Mucosa of stomach (tissue), 1 donor: ENCODE measurements at regions not wholly inside any gene's neighbourhood (a gene's known extent, or its start where the extent isn't known, plus 50 kb on each side); places are given as distances from the start of the nearest gene placed in this dataset.

Experiments used
- H3K27me3 ChIP-seq: one replicate; pipeline ENCODE4 v1.7.0; 2013; ENCODE audit warnings: mild to moderate bottlenecking, low read length; ENCODE audit not compliant: control insufficient read depth, insufficient read depth
- H3K36me3 ChIP-seq: one replicate; pipeline ENCODE4 v1.7.0; 2013; ENCODE audit warnings: low read length; ENCODE audit not compliant: control insufficient read depth, insufficient read depth
- H3K4me1 ChIP-seq: one replicate; pipeline ENCODE4 v1.7.0; 2013; ENCODE audit warnings: mild to moderate bottlenecking, low read length; ENCODE audit not compliant: control insufficient read depth, insufficient read depth
- H3K4me3 ChIP-seq: one replicate; pipeline ENCODE4 v1.7.0; 2013; ENCODE audit warnings: low read length
- H3K9ac ChIP-seq: one replicate; pipeline ENCODE4 v1.7.0; 2013; ENCODE audit warnings: mild to moderate bottlenecking, low read length, moderate library complexity
- H3K9me3 ChIP-seq: one replicate; pipeline ENCODE4 v1.7.0; 2013; ENCODE audit warnings: mild to moderate bottlenecking, low read length, moderate library complexity; ENCODE audit not compliant: control insufficient read depth
- donor health status: Pancreatic carcinoma.

DNA sequence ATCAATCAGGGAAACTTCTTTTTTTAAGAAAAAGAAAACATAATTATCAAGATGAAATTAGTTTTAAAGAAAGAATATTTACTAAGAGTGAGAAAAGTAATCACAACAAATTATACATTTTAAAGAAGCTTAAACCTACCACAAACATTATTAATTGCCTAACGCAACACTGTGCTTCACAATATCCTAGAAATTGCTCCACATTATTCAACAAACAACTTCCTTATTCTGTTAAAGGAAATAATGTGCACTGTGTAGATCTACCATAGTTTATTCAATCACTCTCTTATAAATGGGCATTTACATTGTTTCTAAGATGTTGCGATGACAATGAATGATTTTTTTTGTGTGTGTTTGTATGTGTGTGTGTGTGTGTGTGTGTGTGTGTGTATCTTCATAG lies 525.9 kb upstream of the KCNMB2 start:
- no peaks in the 10 kb centered on the region for H3K27me3 ChIP-seq
- H3K9me3 ChIP-seq: no peaks in the 10 kb centered on the region
- no peak overlapping the region for H3K9ac ChIP-seq
- no peaks in the 10 kb centered on the region for H3K4me1 ChIP-seq
- no peak overlapping the region for H3K4me3 ChIP-seq
- no peaks in the 10 kb centered on the region for H3K36me3 ChIP-seq

DNA sequence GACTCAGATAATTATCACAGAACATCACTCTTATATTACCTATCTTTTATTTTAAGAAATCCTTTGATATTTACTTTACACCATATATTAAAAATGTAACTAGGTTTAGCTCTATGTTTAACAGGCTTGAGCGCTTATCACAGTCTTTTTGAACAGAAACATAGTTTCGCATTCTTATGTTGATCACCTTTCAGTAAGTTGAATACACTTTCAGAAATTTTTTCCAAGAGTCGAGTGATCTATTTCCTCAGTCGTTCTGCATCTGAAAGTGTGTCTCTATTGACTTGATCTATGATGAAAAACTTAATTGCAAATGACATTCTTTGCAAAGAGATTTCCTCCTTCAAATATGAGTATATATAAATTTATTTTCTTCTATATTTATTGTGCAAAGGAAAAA lies 516.6 kb upstream of the KCNMB2 start:
- Histone ChIP-seq H3K9ac (no peak overlapping the region), H3K36me3 (no peaks in the 10 kb centered on the region), H3K4me3 (no peak overlapping the region), H3K9me3 (no peaks in the 10 kb centered on the region), H3K27me3 (no peaks in the 10 kb centered on the region), H3K4me1 (no peaks in the 10 kb centered on the region)

DNA sequence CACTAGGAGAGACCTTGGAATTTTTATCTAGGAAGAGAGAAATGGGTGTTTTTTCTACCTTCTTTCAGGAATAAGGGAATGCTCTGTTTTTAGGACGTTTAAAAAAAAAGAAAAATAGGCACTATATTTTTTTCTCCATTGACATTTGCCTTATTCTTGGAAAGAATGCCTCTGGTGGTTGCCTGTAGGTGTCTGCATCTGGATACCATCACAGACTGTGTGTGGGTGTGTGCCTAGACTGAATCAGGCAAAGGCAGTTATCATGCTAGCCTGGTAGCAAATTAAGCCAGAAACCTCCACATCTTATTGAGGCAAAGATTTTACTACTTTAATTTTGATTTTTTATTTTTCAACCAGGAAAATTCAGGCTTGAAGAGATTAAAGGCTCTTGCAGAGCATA lies 513.6 kb upstream of the KCNMB2 start:
- no peak overlapping the region for H3K4me3 ChIP-seq
- no peaks in the 10 kb centered on the region for H3K36me3 ChIP-seq
- H3K27me3 ChIP-seq: no peaks in the 10 kb centered on the region
- no peaks in the 10 kb centered on the region for H3K9me3 ChIP-seq
- H3K4me1 ChIP-seq: no peaks in the 10 kb centered on the region
- H3K9ac ChIP-seq: no peak overlapping the region

DNA sequence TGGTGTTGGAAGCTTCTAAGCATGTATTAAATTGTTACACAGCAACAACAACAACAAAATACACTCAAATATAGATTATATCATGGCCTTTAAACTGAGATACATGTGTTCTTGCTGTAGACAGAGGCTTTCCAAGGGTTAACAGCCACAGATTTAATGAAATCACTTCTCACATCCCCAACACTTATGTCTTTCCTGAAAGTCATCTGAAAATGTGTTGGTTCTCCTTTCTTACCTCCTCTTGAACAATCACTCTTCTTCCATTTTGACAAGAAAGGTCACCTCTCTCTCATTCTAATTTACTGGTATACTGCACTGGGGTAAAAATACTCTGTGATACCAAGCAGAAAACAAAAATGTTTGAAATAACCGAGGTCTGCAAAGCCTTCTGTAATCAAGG lies 507.3 kb upstream of the KCNMB2 start:
- no peaks in the 10 kb centered on the region for H3K27me3 ChIP-seq
- H3K9ac ChIP-seq: no peak overlapping the region
- H3K36me3 ChIP-seq: no peaks in the 10 kb centered on the region
- no peaks in the 10 kb centered on the region for H3K4me1 ChIP-seq
- no peak overlapping the region for H3K4me3 ChIP-seq
- H3K9me3 ChIP-seq: no peaks in the 10 kb centered on the region

DNA sequence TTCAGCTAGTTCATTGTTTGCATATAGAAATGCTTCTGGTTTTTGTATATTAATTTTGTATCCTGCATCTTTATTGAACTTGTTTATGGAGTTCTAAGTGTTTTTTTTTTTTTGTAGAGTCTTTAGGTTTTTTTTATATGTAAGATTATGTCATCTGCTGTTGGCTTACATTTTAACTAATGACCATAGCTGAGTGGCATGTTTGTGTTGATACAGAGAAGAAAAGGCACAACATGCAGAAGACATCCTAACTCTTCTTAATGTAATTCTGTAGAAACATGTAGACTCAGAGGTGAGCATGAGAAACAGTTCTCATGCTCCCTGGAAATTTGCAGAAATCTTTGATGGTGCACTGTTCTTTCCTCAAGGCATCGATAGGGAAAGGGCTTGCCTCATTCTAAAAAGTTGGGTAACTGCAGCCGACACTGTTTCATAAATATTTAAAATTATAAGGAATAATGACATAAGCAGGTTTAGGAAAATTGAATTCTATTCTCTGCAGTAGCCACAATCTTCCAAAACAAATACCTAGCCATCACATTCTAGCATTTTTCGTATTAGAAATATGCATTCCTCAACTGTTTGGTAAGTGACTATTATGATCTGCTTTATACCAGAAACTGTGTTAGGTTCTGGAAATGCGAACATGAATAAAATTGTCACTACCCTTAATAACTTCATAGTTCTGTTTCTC lies 499.6 kb upstream of the KCNMB2 start:
- H3K9ac ChIP-seq: no peak overlapping the region
- no peaks in the 10 kb centered on the region for H3K4me1 ChIP-seq
- H3K36me3 ChIP-seq: no peaks in the 10 kb centered on the region
- no peaks in the 10 kb centered on the region for H3K9me3 ChIP-seq
- H3K4me3 ChIP-seq: no peak overlapping the region
- H3K27me3 ChIP-seq: no peaks in the 10 kb centered on the region

- Histone ChIP-seq H3K36me3 (no peaks in the 10 kb centered on the region), H3K27me3 (no peaks in the 10 kb centered on the region), H3K9me3 (no peaks in the 10 kb centered on the region), H3K4me1 (no peaks in the 10 kb centered on the region), H3K9ac (no peak overlapping the region), H3K4me3 (no peak overlapping the region)
These were observed 494.3 kb upstream of the KCNMB2 start for GRCh38 chr3:178041931-178042330.

DNA sequence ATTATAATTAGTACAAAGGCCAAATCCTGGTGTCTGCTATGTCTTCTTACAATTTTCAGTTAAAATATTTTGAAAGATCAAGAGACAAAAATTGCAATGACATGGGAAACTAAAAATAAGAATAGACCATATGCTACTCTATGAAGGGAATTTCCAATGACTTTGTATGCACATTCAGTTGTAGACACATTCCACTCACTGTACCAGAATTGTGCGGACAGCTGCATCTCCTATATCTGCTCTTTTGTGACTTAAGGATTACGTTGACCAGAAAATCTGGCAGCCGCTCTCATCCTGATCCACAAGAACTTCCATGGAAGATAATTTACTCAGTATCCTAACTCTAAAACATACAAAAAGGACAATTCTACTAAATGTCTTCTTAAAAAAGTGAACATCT lies 493.9 kb upstream of the KCNMB2 start:
- Histone ChIP-seq H3K4me1 (no peaks in the 10 kb centered on the region), H3K36me3 (no peaks in the 10 kb centered on the region), H3K27me3 (no peaks in the 10 kb centered on the region), H3K9me3 (no peaks in the 10 kb centered on the region), H3K4me3 (no peak overlapping the region), H3K9ac (no peak overlapping the region)

- Histone ChIP-seq H3K9me3 (no peaks in the 10 kb centered on the region), H3K36me3 (no peaks in the 10 kb centered on the region), H3K9ac (no peak overlapping the region), H3K4me3 (no peak overlapping the region), H3K4me1 (no peaks in the 10 kb centered on the region), H3K27me3 (no peaks in the 10 kb centered on the region)
These were observed 493.2 kb upstream of the KCNMB2 start for GRCh38 chr3:178043084-178043483.

- Histone ChIP-seq H3K36me3 (no peaks in the 10 kb centered on the region), H3K27me3 (no peaks in the 10 kb centered on the region), H3K9me3 (no peaks in the 10 kb centered on the region), H3K4me1 (no peaks in the 10 kb centered on the region), H3K9ac (no peak overlapping the region), H3K4me3 (no peak overlapping the region)
These were observed 491.9 kb upstream of the KCNMB2 start for GRCh38 chr3:178044320-178044719.

DNA sequence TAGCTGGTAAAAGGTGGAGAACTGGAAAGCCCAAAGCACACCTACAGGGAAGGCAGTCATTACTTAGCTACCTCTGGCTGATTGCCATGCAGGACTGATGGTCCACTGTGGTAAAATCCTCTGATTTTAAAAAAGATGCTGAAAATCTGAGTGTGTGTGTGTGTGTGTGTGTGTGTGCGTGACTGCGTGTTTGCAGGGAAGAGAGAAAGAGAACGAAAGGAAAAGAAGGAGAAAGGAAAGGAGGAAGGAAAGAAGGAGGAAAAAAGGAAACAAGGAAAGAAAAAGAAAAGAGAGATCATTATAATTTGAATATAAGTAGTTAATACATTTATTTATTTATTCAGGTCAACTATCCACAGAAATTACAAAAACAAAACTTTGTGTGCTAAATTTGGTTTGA lies 488.7 kb upstream of the KCNMB2 start:
- Histone ChIP-seq H3K27me3 (no peaks in the 10 kb centered on the region), H3K4me3 (no peak overlapping the region), H3K4me1 (no peaks in the 10 kb centered on the region), H3K36me3 (no peaks in the 10 kb centered on the region), H3K9me3 (no peaks in the 10 kb centered on the region), H3K9ac (no peak overlapping the region)

DNA sequence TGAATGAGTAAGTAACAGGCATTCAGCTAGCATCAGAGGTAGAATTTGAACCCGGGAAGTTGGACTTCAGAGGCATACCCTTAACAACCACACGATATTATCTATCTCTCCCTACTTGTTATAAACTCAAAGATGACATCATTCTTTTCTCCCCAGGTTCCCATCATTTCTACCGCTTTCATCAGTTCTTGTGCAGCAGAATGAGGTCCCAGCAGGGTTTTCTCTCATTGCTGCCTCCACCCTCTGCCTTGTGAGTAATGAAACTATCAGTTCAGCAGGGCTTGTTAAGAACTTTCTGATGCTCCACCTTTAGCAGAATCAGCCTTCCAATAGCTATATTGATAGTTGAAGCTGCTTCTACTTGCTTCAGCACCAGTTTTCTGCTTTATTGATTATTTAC lies 487.5 kb upstream of the KCNMB2 start:
- Histone ChIP-seq H3K4me3 (no peak overlapping the region), H3K27me3 (no peaks in the 10 kb centered on the region), H3K36me3 (no peaks in the 10 kb centered on the region), H3K9ac (no peak overlapping the region), H3K4me1 (no peaks in the 10 kb centered on the region), H3K9me3 (no peaks in the 10 kb centered on the region)

DNA sequence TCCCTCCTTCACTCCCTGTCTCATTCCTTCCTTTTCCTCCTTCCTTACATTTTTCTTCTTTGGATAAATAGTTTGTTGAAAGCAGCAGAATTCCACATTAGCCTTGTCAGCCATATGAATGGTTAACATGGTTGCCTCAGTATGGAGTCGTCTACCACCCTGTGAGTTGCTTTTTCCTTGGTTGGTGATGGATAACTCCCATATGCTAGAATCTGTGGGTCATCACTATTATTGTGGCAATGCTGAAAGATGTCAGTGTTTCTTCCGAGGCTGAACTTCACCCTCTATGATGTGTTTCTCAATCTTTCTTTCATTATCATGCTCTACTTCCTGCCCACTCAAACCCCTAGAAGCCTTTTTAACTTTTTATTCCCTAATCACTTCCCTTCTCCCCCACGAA lies 481.8 kb upstream of the KCNMB2 start:
- H3K9me3 ChIP-seq: no peaks in the 10 kb centered on the region
- no peaks in the 10 kb centered on the region for H3K4me1 ChIP-seq
- H3K9ac ChIP-seq: no peak overlapping the region
- H3K4me3 ChIP-seq: no peak overlapping the region
- H3K27me3 ChIP-seq: no peaks in the 10 kb centered on the region
- H3K36me3 ChIP-seq: no peaks in the 10 kb centered on the region

DNA sequence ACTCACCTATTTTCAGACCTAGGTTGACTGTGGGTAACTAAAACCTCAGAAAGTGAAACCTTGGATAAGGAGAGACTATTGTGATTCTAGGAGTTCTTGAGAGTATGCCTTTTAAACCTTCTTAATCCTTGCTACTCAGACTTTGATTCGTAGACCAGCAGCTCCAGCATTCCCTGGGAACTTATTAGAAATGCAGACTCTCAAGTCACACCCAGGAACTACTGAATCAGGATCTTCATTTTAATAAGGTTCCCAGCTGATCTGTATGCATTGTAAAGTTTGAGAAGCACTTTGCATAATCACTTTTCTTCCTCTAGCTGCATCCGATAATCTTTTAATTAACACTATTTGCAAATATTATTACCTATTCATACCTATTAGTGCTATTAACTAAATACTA lies 480.3 kb upstream of the KCNMB2 start:
- H3K4me1 ChIP-seq: no peaks in the 10 kb centered on the region
- H3K9ac ChIP-seq: no peak overlapping the region
- H3K9me3 ChIP-seq: no peaks in the 10 kb centered on the region
- no peaks in the 10 kb centered on the region for H3K36me3 ChIP-seq
- H3K4me3 ChIP-seq: no peak overlapping the region
- no peaks in the 10 kb centered on the region for H3K27me3 ChIP-seq
